ENCODE measurements at regions not wholly inside any gene's neighbourhood (a gene's known extent, or its start where the extent isn't known, plus 50 kb on each side); places are given as distances from the start of the nearest gene placed in this dataset.

DNA sequence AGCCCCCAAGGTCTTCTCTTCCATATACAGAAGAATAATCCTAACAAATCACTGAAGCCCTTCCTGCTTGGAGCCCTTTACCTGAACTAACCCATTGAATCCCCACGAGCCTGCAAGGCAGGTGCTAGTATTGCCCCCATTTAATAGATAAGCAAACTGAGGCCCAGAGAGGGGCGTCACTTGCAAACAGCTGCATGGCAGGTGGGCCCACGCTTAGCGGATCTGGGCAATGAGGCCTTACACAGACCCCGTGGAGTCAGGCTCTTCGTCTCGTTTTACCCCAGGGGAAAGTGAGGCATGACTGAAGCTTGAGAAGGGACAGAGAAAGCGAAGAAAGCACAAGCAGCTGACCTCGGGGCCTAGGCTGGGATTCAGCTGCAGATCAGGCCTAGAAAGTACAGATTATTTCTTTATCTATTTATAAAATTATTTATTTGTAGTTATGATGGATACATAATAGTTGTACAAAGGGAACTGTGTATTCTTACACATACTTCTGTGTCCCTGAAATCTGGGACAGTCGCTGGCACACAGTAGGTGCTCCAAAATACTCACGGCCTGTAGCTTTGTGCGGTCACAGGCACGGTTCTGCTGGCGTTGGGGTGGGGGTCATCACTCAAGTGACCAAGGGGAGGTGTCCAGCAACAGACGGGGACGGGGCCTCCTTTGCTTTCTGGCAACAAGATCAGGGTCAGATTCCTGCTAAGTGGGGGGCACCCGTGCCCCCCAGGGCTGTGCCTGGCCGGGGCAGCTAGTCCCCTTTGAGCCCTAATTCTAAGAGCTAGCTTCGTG is 223.2 kb upstream of the GSE1 start:
- TF ChIP-seq EZH2phosphoT487 (IDR thresholded peaks at IDR 0.05; ENCODE audit: insufficient read depth, low read depth) (no peak), EZH2 (IDR thresholded peaks at IDR 0.05; ENCODE audit: insufficient read depth, poor library complexity, severe bottlenecking) (no peak)
